HG03342 (cell line): ENCODE measurements at regions not wholly inside any gene's neighbourhood (a gene's known extent, or its start where the extent isn't known, plus 50 kb on each side); places are given as distances from the start of the nearest gene placed in this dataset.

ENCODE experiments used
- ATAC-seq: cut with Tn5 transposase; IDR thresholded peaks from one replicate; pipeline ENCODE4 v1.9.1; 2021; ENCODE audit warnings: mild to moderate bottlenecking, moderate library complexity; ENCODE audit not compliant: unreplicated experiment

DNA sequence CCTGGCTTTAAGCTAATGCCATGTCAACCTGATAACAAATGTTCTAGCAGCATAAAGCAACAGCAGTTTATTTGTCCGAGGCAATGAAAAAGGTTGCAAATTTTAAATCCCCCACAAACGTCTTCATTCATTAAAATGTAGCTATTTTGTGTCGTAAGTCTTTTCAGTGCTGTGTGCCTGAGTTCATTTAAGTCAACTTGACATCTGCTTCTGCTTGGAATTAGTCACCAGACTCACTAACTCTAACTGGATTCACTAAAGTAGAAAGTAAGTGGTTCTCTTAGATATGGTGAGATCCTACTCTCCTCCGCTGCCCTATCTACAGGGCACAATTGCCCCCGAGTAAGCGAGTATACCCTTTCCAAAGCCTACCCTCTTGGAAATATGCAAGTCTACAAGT is 118.4 kb upstream of the CHRM3 start:
- ATAC-seq, result no peak

DNA sequence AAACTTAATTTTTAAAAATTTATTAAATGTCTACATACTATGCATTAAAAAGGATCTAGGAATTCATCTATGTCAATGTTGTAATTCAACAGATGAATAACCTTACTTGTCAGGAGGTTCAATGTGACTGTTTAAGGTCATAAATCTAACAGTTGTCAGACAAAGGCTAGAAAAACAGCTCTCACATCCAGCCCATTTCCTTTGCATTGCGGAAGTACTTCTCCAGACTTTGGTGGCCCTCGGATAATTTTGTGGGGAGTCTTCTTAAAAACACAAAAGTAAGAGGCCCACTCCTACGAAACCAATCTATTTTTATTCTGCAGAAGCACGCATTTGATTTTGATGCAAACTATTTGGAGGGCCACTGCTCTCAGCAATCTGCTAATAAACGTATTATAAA is 122.6 kb upstream of the CHRM3 start:
- no peak for ATAC-seq

GRCh38 chr1:239262538-239262937 is 123.8 kb upstream of the CHRM3 start:
- ATAC-seq, result no peak

DNA sequence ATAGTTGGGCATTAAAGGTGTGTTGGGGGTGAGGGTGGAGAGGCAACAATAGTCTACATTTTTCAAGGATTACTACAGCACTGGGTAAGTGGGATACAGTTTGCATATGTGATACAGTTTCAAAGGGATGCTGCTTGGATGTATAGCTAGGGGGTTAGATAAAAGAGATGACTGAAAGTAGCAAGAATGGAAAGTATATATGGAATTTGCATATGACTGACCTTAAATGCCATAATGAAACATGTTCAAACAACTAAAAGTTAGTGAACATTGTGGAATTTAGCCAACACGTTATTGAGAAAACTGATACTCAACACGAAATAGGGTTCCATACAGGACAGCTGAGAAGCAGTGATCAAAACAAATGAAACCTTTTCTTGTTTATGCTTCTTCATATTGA is 124.8 kb upstream of the CHRM3 start:
- no peak for ATAC-seq

- ATAC-seq, result no peak
Measured at GRCh38 chr1:239260842-239261241, 125.5 kb upstream of the CHRM3 start.

GRCh38 chr1:239255628-239256160 is 130.7 kb upstream of the CHRM3 start:
- no peak for ATAC-seq

- ATAC-seq, result no peak
Measured at GRCh38 chr1:239254999-239255398, 131.4 kb upstream of the CHRM3 start.

GRCh38 chr1:239253032-239253431 is 133.3 kb upstream of the CHRM3 start:
- ATAC-seq, result no peak

- ATAC-seq, result no peak
Measured at GRCh38 chr1:239250353-239251035, 135.9 kb upstream of the CHRM3 start.

GRCh38 chr1:239247285-239247684 is 139.1 kb upstream of the CHRM3 start:
- no peak for ATAC-seq

- no peak for ATAC-seq
Measured at GRCh38 chr1:239244084-239244483, 142.3 kb upstream of the CHRM3 start.

DNA sequence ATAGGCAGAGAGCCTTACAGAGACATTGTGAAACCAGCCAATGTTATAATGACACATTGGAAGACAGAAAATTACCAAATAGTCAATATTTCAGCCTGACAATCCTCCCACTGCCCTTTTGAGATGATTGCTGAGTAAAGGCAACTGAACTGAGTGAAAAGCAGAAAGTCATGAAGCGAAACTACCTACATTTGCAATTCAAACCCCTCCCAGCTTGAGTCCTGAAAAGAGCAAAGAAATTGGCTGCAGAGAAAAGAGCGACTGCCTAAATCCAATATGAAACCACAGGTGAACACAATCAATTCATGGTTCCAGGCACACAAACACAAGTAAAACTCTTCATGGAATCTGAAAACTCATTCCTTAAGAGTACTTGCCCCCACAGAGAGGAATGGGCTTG is 143.4 kb upstream of the CHRM3 start:
- no peak for ATAC-seq

- no peak for ATAC-seq
Measured at GRCh38 chr1:239242404-239242803, 144.0 kb upstream of the CHRM3 start.

DNA sequence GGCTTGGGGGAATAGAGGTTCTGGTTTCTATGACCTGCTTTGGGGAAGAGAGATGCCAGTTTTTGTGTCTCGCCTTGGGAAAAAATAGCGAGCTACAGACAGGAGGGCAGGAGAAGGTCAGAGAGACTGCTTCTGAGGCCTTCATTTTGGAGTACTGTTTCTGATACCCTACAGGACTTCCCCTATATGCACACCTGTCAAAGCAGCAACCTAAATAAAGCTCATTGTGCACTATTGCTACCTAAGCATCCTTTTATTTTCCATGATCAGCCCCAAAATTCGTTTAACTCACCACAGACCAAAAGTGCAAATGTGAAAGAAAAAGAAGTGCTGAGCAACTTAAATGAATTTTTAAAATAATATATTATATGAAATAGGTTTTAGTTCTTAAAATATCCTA is 145.6 kb upstream of the CHRM3 start:
- no peak for ATAC-seq

DNA sequence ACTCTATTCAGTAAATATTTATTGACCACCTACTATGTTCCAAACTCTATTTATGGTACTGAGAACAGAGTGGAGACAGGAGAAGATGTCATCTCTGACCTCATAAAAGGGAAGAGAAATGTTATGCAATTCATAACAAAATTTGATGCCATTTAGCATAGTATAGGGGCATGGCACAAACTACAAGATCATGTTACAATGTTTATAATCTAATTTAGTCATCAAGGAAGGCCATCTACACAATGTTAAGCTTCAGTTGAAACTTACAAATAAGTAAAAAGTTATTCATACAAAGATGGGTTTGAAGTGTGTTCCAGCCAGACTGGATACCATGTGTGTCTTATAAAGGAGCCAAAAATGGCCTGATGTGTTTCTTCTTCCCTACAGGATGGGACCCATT is 146.8 kb upstream of the CHRM3 start:
- no peak for ATAC-seq

GRCh38 chr1:239237912-239238311 is 148.5 kb upstream of the CHRM3 start:
- ATAC-seq, result no peak

- ATAC-seq, result no peak
Measured at GRCh38 chr1:239233626-239234025, 152.7 kb upstream of the CHRM3 start.

DNA sequence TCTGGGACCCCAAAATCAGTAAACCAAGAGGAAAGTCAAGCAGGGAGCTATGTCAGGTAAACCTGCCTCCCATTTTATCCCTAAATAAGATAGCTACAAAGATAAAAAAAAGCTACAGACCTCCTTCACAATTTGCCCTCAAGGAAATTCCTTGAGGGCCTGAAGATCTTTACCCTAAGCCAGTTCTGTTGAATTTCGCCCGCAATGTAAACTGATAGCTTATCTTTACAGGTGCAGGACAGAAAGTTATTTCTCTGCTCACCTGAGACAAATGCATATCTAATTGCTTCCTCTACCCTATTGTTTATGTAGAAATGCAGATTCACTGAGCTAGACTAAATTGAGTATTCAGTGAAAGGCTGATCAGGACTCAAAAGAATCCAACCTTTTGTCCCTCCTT is 153.4 kb upstream of the CHRM3 start:
- ATAC-seq, result no peak

GRCh38 chr1:239228451-239228850 is 157.9 kb upstream of the CHRM3 start:
- ATAC-seq, result no peak

DNA sequence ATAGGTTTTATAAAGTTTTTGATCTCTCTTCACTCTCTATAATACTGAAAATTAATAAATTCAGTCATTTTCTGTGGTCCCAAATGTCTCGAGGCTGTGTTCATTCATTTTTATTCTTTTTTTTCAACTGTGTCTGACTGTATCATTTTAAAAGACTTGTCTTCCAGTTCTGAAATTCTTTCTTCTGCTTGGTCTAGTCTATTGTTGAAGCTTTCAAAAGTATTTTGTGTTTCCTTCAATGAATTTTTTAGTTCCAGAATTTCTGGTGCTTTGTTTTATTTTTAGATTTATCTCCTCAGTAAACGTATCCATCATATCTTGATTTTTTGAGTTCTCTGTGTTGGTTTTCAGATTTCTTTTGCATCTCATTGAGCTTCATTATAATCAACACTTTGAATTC is 161.0 kb upstream of the CHRM3 start:
- ATAC-seq, result no peak

- no peak for ATAC-seq
Measured at GRCh38 chr1:239224100-239224499, 162.3 kb upstream of the CHRM3 start.

DNA sequence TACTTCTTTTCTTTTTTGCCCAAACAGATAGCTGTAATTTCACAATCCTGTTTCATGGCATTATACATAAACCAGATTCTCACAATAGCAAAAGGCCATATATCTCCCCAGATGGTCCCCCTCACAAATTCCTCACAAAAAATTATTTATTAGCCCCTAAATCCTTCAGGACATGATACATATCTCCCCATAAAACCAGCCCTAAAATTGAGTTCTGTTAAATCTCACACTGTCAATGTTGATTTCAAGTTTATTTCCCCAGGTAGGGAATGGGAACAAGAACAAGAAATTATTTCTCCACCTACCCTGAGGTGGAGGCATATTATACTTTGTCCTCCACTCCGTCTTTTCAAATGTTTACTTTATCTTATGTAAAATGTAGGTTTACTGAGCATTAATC is 163.4 kb upstream of the CHRM3 start:
- no peak for ATAC-seq

GRCh38 chr1:239221656-239222055 is 164.7 kb upstream of the CHRM3 start:
- ATAC-seq, result no peak
